Caco-2 (cell line): ENCODE measurements at regions not wholly inside any gene's neighbourhood (a gene's known extent, or its start where the extent isn't known, plus 50 kb on each side); places are given as distances from the start of the nearest gene placed in this dataset.

Source experiments
- BruUV-seq: library from RNA; stranded (reverse); fragments of 400-500 nt; replicated peaks from 2 replicates; lab custom pipeline; 2021; lab: Mats Ljungman, UMichigan
- CTCF ChIA-PET: fragments of 300-600 bp; sonication (Branson Sonifier 250); formaldehyde crosslinking; loops from one replicate; lab custom pipeline; 2022; ENCODE audit warnings: antibody characterized with exemption; lab: Charles Lee
- POLR2A ChIA-PET: fragments of 300-600 bp; sonication (Branson Sonifier 250); formaldehyde crosslinking; loops from one replicate; lab custom pipeline; 2022; ENCODE audit warnings: antibody characterized with exemption; lab: Charles Lee
- DNase-seq, 2 experiments: peaks; one replicate each; pipeline versions ENCODE4 v3.0.0 to v3.0.0-alpha.2; 2020 to 2022
- H3K27me3 ChIP-seq: replicated peaks from 2 replicates; pipeline ENCODE4 v1.6.0; 2011; ENCODE audit warnings: low read length; ENCODE audit not compliant: control insufficient read depth, insufficient read depth
- H3K36me3 ChIP-seq: 2 replicates; pipeline ENCODE4 v1.5.1; 2011; ENCODE audit warnings: low read length; ENCODE audit not compliant: control insufficient read depth, insufficient read depth
- H3K4me1 ChIP-seq: fragments of 250-450 bp; sonication (Bioruptor Pico); 2 replicates; pipeline ENCODE4 v1.5.1; 2020; ENCODE audit warnings: mild to moderate bottlenecking
- H3K4me3 ChIP-seq: 2 replicates; pipeline ENCODE4 v1.5.1; 2011; ENCODE audit warnings: low read depth, mild to moderate bottlenecking, control low read depth, low read length
- H3K9me3 ChIP-seq: fragments of 250-450 bp; sonication (Bioruptor Pico); 2 replicates; pipeline ENCODE4 v1.5.1; 2020; ENCODE audit warnings: mild to moderate bottlenecking, moderate library complexity
- H3K27ac Mint-ChIP-seq: one replicate; pipeline ENCODE4 v1.8.0; 2022; ENCODE audit warnings: mixed read lengths; ENCODE audit not compliant: unreplicated experiment
- H3K27me3 Mint-ChIP-seq: one replicate; pipeline ENCODE4 v1.8.0; 2022; ENCODE audit warnings: mixed read lengths; ENCODE audit not compliant: insufficient read depth, unreplicated experiment
- H3K36me3 Mint-ChIP-seq: one replicate; pipeline ENCODE4 v1.8.0; 2022; ENCODE audit warnings: mild to moderate bottlenecking, mixed read lengths; ENCODE audit not compliant: insufficient read depth, unreplicated experiment
- H3K4me1 Mint-ChIP-seq: one replicate; pipeline ENCODE4 v1.8.0; 2022; ENCODE audit warnings: low read depth, mixed read lengths; ENCODE audit not compliant: unreplicated experiment
- H3K4me3 Mint-ChIP-seq: one replicate; pipeline ENCODE4 v1.8.0; 2022; ENCODE audit warnings: mild to moderate bottlenecking, moderate library complexity, mixed read lengths; ENCODE audit not compliant: unreplicated experiment
- H3K9me3 Mint-ChIP-seq: one replicate; pipeline ENCODE4 v1.8.0; 2022; ENCODE audit warnings: mixed read lengths; ENCODE audit not compliant: unreplicated experiment
- intact Hi-C: fragments of 100-400 bp; cut with micrococcal nuclease; formaldehyde crosslinking; loops from one replicate; pipeline ENCODE4 v1.10.0; 2022; ENCODE audit not compliant: unreplicated experiment
- TF ChIP-seq, protein P1 (sequence below), 2 experiments: fragments of 200-600 bp in 1 of 2; IDR thresholded peaks; 1 replicate in 1 of 2; 2 replicates in 1 of 2; pipeline versions ENCODE4 v1.5.1 to v1.8.0; 2011 to 2022; ENCODE audit warnings: antibody characterized with exemption in 1 of 2, control low read depth in 1 of 2, inconsistent platforms in 1 of 2, low read depth in 1 of 2, low read length in 1 of 2, mild to moderate bottlenecking in 1 of 2, moderate library complexity in 1 of 2; ENCODE audit not compliant: insufficient read depth in 1 of 2, severe bottlenecking in 1 of 2, unreplicated experiment in 1 of 2

DNA sequence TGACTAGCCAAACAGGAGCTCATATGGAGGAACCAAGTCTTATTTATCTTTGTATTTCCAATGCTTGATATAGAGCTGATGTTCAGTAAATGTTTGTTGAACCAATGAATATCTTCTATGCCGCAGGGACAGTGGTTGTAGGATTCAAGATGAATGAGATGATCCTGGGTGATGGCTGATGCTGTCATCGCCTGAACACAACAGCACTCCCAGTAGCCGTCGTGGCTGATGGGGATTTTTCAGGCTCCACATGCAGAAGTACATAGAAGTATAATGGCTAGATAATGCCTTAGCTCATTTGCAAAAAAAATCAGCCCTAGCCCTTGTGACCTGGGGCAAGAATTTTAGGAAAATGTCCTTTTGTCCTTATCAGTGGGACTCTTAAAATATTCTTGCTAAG, 69.0 kb upstream of the OR13F1 start:
- TF ChIP-seq, protein P1, sequence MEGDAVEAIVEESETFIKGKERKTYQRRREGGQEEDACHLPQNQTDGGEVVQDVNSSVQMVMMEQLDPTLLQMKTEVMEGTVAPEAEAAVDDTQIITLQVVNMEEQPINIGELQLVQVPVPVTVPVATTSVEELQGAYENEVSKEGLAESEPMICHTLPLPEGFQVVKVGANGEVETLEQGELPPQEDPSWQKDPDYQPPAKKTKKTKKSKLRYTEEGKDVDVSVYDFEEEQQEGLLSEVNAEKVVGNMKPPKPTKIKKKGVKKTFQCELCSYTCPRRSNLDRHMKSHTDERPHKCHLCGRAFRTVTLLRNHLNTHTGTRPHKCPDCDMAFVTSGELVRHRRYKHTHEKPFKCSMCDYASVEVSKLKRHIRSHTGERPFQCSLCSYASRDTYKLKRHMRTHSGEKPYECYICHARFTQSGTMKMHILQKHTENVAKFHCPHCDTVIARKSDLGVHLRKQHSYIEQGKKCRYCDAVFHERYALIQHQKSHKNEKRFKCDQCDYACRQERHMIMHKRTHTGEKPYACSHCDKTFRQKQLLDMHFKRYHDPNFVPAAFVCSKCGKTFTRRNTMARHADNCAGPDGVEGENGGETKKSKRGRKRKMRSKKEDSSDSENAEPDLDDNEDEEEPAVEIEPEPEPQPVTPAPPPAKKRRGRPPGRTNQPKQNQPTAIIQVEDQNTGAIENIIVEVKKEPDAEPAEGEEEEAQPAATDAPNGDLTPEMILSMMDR (IDR thresholded peaks at IDR 0.05; ENCODE audit: insufficient read depth in 1 of 2, low read depth in 1 of 2, low read length in 1 of 2, severe bottlenecking in 1 of 2, unreplicated experiment in 1 of 2): no peak
- BruUV-seq: no TSS peak
- Histone ChIP-seq H3K36me3 (no peaks in the 10 kb centered on the region), H3K4me3 (no peak overlapping the region), H3K9me3 (no peaks in the 10 kb centered on the region), H3K27me3 (no peaks in the 10 kb centered on the region), H3K4me1 (no peaks in the 10 kb centered on the region)
- ChIA-PET CTCF (no interaction called here), POLR2A (no interaction called here)
- H3K27me3 Mint-ChIP-seq: peaks cover 2% of the 10 kb centered on the region
- no peak overlapping the region for H3K4me3 Mint-ChIP-seq
- no peaks in the 10 kb centered on the region for H3K4me1 Mint-ChIP-seq
- intact Hi-C loops: no loop called here
- H3K9me3 Mint-ChIP-seq: no peaks in the 10 kb centered on the region
- H3K27ac Mint-ChIP-seq: no peak overlapping the region
- H3K36me3 Mint-ChIP-seq: no peaks in the 10 kb centered on the region
- no peak for DNase-seq

DNA sequence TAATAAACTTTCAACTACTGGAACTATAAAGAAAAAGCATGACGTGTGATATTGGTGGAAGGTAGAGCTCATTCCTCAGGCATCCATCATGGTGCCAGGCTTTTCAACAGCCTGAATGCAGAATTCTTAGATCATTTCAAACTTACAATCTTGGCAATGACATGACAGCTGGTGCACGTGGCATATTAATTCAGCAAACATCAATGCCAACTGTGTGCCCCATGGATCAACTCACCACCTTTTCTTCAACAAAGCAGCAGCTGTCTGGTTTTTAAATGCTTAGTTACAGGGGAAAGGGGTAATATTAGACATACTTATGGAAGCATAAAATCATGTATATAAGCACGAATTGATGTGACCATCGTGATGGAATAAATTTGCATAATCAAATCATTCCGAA, 56.0 kb upstream of the OR13F1 start:
- Histone ChIP-seq H3K4me3 (no peak overlapping the region), H3K4me1 (no peaks in the 10 kb centered on the region), H3K9me3 (no peaks in the 10 kb centered on the region), H3K27me3 (no peaks in the 10 kb centered on the region), H3K36me3 (no peaks in the 10 kb centered on the region)
- Mint-ChIP-seq H3K36me3 (no peaks in the 10 kb centered on the region), H3K9me3 (no peaks in the 10 kb centered on the region), H3K27ac (no peak overlapping the region), H3K4me3 (no peak overlapping the region), H3K27me3 (no peaks in the 10 kb centered on the region), H3K4me1 (no peaks in the 10 kb centered on the region)
- ChIA-PET POLR2A (no interaction called here), CTCF (no interaction called here)
- no TSS peak for BruUV-seq
- TF ChIP-seq, protein P1 (IDR thresholded peaks at IDR 0.05; ENCODE audit: insufficient read depth in 1 of 2, low read depth in 1 of 2, low read length in 1 of 2, severe bottlenecking in 1 of 2, unreplicated experiment in 1 of 2): no peak
- DNase-seq: no peak
- intact Hi-C loops: no loop called here
